Trophoblast cell (in vitro differentiated cells and primary cell): ENCODE measurements at regions not wholly inside any gene's neighbourhood (a gene's known extent, or its start where the extent isn't known, plus 50 kb on each side); places are given as distances from the start of the nearest gene placed in this dataset.

Source experiments
- DNase-seq, 2 donors: peaks; one replicate each; pipeline ENCODE4 v3.0.0-alpha.2; 2016
- H2AFZ ChIP-seq: 2 replicates; pipeline ENCODE4 v1.6.1; 2013; ENCODE audit warnings: low read length, moderate library complexity, mild to moderate bottlenecking; ENCODE audit not compliant: insufficient read depth, poor library complexity
- H2AK5ac ChIP-seq: 2 replicates; pipeline ENCODE4 v1.6.1; 2013; ENCODE audit warnings: mild to moderate bottlenecking, low read length
- H2BK120ac ChIP-seq: 2 replicates; pipeline ENCODE4 v1.6.1; 2013; ENCODE audit warnings: low read length, mild to moderate bottlenecking, moderate library complexity; ENCODE audit not compliant: insufficient read depth, poor library complexity
- H2BK12ac ChIP-seq: 2 replicates; pipeline ENCODE4 v1.6.1; 2013; ENCODE audit warnings: mild to moderate bottlenecking, low read length, moderate library complexity
- H2BK5ac ChIP-seq: 2 replicates; pipeline ENCODE4 v1.6.1; 2013; ENCODE audit warnings: low read length, low read depth, moderate library complexity, mild to moderate bottlenecking; ENCODE audit not compliant: poor library complexity
- H3K14ac ChIP-seq: 2 replicates; pipeline ENCODE4 v1.6.1; 2013; ENCODE audit warnings: mild to moderate bottlenecking, low read length
- H3K18ac ChIP-seq: 2 replicates; pipeline ENCODE4 v1.6.1; 2013; ENCODE audit warnings: mild to moderate bottlenecking, low read length
- H3K23ac ChIP-seq: 2 replicates; pipeline ENCODE4 v1.6.1; 2013; ENCODE audit warnings: low read length
- H3K27ac ChIP-seq: 2 replicates; pipeline ENCODE4 v1.5.1; 2013; ENCODE audit warnings: low read depth, mild to moderate bottlenecking, inconsistent platforms, low read length, moderate library complexity
- H3K27me3 ChIP-seq: 2 replicates; pipeline ENCODE4 v1.6.1; 2013; ENCODE audit warnings: inconsistent platforms, mild to moderate bottlenecking, low read length, moderate library complexity; ENCODE audit not compliant: insufficient read depth
- H3K36me3 ChIP-seq, 2 experiments: 1 replicate in 1 of 2; 2 replicates in 1 of 2; pipeline ENCODE4 v1.6.1; 2013; ENCODE audit warnings: low read length in 2 of 2, mild to moderate bottlenecking in 2 of 2, moderate library complexity in 1 of 2; ENCODE audit not compliant: insufficient read depth in 2 of 2, control insufficient read depth in 1 of 2
- H3K4ac ChIP-seq: 2 replicates; pipeline ENCODE4 v1.6.1; 2013; ENCODE audit warnings: low read depth, mild to moderate bottlenecking, low read length, moderate library complexity
- H3K4me1 ChIP-seq, 2 experiments: 1 replicate in 1 of 2; 2 replicates in 1 of 2; pipeline ENCODE4 v1.6.1; 2013; ENCODE audit warnings: low read length in 2 of 2, mild to moderate bottlenecking in 2 of 2, moderate library complexity in 1 of 2; ENCODE audit not compliant: insufficient read depth in 2 of 2, control insufficient read depth in 1 of 2
- H3K4me2 ChIP-seq: 2 replicates; pipeline ENCODE4 v1.6.1; 2013; ENCODE audit warnings: inconsistent platforms, mild to moderate bottlenecking, low read length, moderate library complexity
- H3K4me3 ChIP-seq: 2 replicates; pipeline ENCODE4 v1.5.1; 2013; ENCODE audit warnings: mild to moderate bottlenecking, low read depth, low read length, inconsistent platforms
- H3K79me1 ChIP-seq: one replicate; pipeline ENCODE4 v1.6.1; 2013; ENCODE audit warnings: low read length
- H3K79me2 ChIP-seq: 2 replicates; pipeline ENCODE4 v1.6.1; 2013; ENCODE audit warnings: low read length, mild to moderate bottlenecking; ENCODE audit not compliant: control insufficient read depth, insufficient read depth, poor library complexity
- H3K9ac ChIP-seq: 2 replicates; pipeline ENCODE4 v1.6.1; 2013; ENCODE audit warnings: mild to moderate bottlenecking, low read length
- H3K9me3 ChIP-seq: 2 replicates; pipeline ENCODE4 v1.6.1; 2013; ENCODE audit warnings: low read depth, mild to moderate bottlenecking, control low read depth, inconsistent platforms, low read length; ENCODE audit not compliant: insufficient read depth
- H4K12ac ChIP-seq: 2 replicates; pipeline ENCODE4 v1.6.1; 2013; ENCODE audit warnings: low read depth, mild to moderate bottlenecking, low read length, moderate library complexity
- H4K8ac ChIP-seq: 2 replicates; pipeline ENCODE4 v1.6.1; 2013; ENCODE audit warnings: low read depth, mild to moderate bottlenecking, low read length, moderate library complexity
- H4K91ac ChIP-seq: one replicate; pipeline ENCODE4 v1.6.1; 2013; ENCODE audit warnings: low read depth, mild to moderate bottlenecking, low read length, moderate library complexity
- WGBS: extraction: QIAGEN DNeasy Blood & Tissue Kit; methylation state at CpG from one replicate; pipeline ENCODE4 v1.1.7; 2013; ENCODE audit warnings: missing lambda C conversion rate; ENCODE audit not compliant: insufficient read length, insufficient coverage; ENCODE audit errors: extremely low coverage; 5-methylcytosine and 5-hydroxymethylcytosine counted together

- H3K4me2 ChIP-seq = no peak overlapping the region
- H3K14ac ChIP-seq = no peak overlapping the region
- H3K4me3 ChIP-seq = no peak overlapping the region
- no peaks in the 10 kb centered on the region for H3K79me1 ChIP-seq
- H2AFZ ChIP-seq = no peak overlapping the region
- no CpG with 5 or more reads among the region's 2 CpGs for WGBS
- H3K4me1 ChIP-seq = no peaks in the 10 kb centered on the region
- H3K18ac ChIP-seq = no peak overlapping the region
- no peak overlapping the region for H2BK12ac ChIP-seq
- H3K79me2 ChIP-seq = no peaks in the 10 kb centered on the region
- H4K12ac ChIP-seq = no peak overlapping the region
- H3K27me3 ChIP-seq = no peaks in the 10 kb centered on the region
- H3K9ac ChIP-seq = no peak overlapping the region
- no peak overlapping the region for H2BK5ac ChIP-seq
- H3K23ac ChIP-seq = no peak overlapping the region
- no peak overlapping the region for H4K91ac ChIP-seq
- no peaks in the 10 kb centered on the region for H3K9me3 ChIP-seq
- no peak overlapping the region for H4K8ac ChIP-seq
- H3K27ac ChIP-seq = no peak overlapping the region
- H3K4ac ChIP-seq = no peak overlapping the region
- no peak overlapping the region for H2AK5ac ChIP-seq
- no peak overlapping the region for H2BK120ac ChIP-seq
- DNase-seq = no peak
- H3K36me3 ChIP-seq = no peaks in the 10 kb centered on the region
These were observed 65.9 kb downstream of the PHLDA1 start for GRCh38 chr12:75965661-75966060.

GRCh38 chr12:75964150-75964549 lies 67.4 kb downstream of the PHLDA1 start:
- Histone ChIP-seq H3K9ac (no peak overlapping the region), H2BK12ac (no peak overlapping the region), H2BK120ac (no peak overlapping the region), H4K91ac (no peak overlapping the region), H2AFZ (no peak overlapping the region), H3K4ac (no peak overlapping the region), H3K18ac (no peak overlapping the region), H3K9me3 (no peaks in the 10 kb centered on the region), H3K79me2 (no peaks in the 10 kb centered on the region), H3K23ac (no peak overlapping the region), H3K27me3 (no peaks in the 10 kb centered on the region), H2BK5ac (no peak overlapping the region), H2AK5ac (no peak overlapping the region), H3K4me1 (peaks cover 0 to 3% of the 10 kb centered on the region in 2 experiments), H4K12ac (no peak overlapping the region), H3K36me3 (no peaks in the 10 kb centered on the region), H3K27ac (no peak overlapping the region), H4K8ac (no peak overlapping the region), H3K14ac (no peak overlapping the region), H3K4me2 (no peak overlapping the region), H3K79me1 (no peaks in the 10 kb centered on the region), H3K4me3 (no peak overlapping the region)
- no peak for DNase-seq
- WGBS = no CpG with 5 or more reads among the region's 1 CpG

GRCh38 chr12:75961878-75962277 lies 69.7 kb downstream of the PHLDA1 start:
- peaks cover 0 to 3% of the 10 kb centered on the region in 2 experiments for H3K4me1 ChIP-seq
- no peak overlapping the region for H2AFZ ChIP-seq
- H3K9ac ChIP-seq = no peak overlapping the region
- H3K23ac ChIP-seq = no peak overlapping the region
- H2AK5ac ChIP-seq = no peak overlapping the region
- no peak overlapping the region for H3K14ac ChIP-seq
- no CpG with 5 or more reads among the region's 4 CpGs for WGBS
- no peak overlapping the region for H2BK120ac ChIP-seq
- H4K8ac ChIP-seq = no peak overlapping the region
- H3K36me3 ChIP-seq = no peaks in the 10 kb centered on the region
- no peaks in the 10 kb centered on the region for H3K27me3 ChIP-seq
- no peak overlapping the region for H2BK5ac ChIP-seq
- H3K27ac ChIP-seq = no peak overlapping the region
- peaks cover 1% of the 10 kb centered on the region for H3K9me3 ChIP-seq
- H3K18ac ChIP-seq = no peak overlapping the region
- no peak overlapping the region for H3K4ac ChIP-seq
- no peaks in the 10 kb centered on the region for H3K79me1 ChIP-seq
- DNase-seq = no peak
- H3K4me2 ChIP-seq = no peak overlapping the region
- peak overlapping the region; percentile 37 for H3K4me3 ChIP-seq
- H4K91ac ChIP-seq = no peak overlapping the region
- no peak overlapping the region for H2BK12ac ChIP-seq
- H3K79me2 ChIP-seq = peaks cover 1% of the 10 kb centered on the region
- no peak overlapping the region for H4K12ac ChIP-seq

GRCh38 chr12:75960954-75961661 lies 70.5 kb downstream of the PHLDA1 start:
- H3K27me3 ChIP-seq = no peaks in the 10 kb centered on the region
- peaks cover 1% of the 10 kb centered on the region for H3K79me2 ChIP-seq
- H3K4me1 ChIP-seq = peaks cover 0 to 3% of the 10 kb centered on the region in 2 experiments
- H3K79me1 ChIP-seq = no peaks in the 10 kb centered on the region
- no peak overlapping the region for H4K91ac ChIP-seq
- DNase-seq = no peak
- H3K23ac ChIP-seq = no peak overlapping the region
- H3K4me2 ChIP-seq = no peak overlapping the region
- no peak overlapping the region for H3K4me3 ChIP-seq
- no peak overlapping the region for H2BK120ac ChIP-seq
- no peak overlapping the region for H4K8ac ChIP-seq
- no peak overlapping the region for H3K27ac ChIP-seq
- no CpG with 5 or more reads among the region's 6 CpGs for WGBS
- no peaks in the 10 kb centered on the region for H3K36me3 ChIP-seq
- H3K14ac ChIP-seq = no peak overlapping the region
- no peak overlapping the region for H4K12ac ChIP-seq
- H2BK5ac ChIP-seq = no peak overlapping the region
- H3K4ac ChIP-seq = no peak overlapping the region
- no peak overlapping the region for H2BK12ac ChIP-seq
- no peak overlapping the region for H2AFZ ChIP-seq
- no peak overlapping the region for H2AK5ac ChIP-seq
- no peak overlapping the region for H3K9ac ChIP-seq
- H3K9me3 ChIP-seq = peaks cover 1% of the 10 kb centered on the region
- no peak overlapping the region for H3K18ac ChIP-seq
